HFF-Myc (cell line): ENCODE measurements at regions not wholly inside any gene's neighbourhood (a gene's known extent, or its start where the extent isn't known, plus 50 kb on each side); places are given as distances from the start of the nearest gene placed in this dataset.

Experiments used
- DNase-seq: peaks from one replicate; pipeline ENCODE4 v3.0.0-alpha.2; 2011; ENCODE audit warnings: low read depth; ENCODE audit errors: extremely low read depth
- H3K4me3 ChIP-seq: replicated peaks from 2 replicates; pipeline ENCODE4 v1.5.1; 2011; ENCODE audit warnings: low read depth, mild to moderate bottlenecking, control low read depth, low read length
- CTCF ChIP-seq: IDR thresholded peaks from 2 replicates; pipeline ENCODE4 v1.5.1; 2012; ENCODE audit warnings: mild to moderate bottlenecking, low read depth, low read length, control low read depth; ENCODE audit errors: missing control alignments

DNA sequence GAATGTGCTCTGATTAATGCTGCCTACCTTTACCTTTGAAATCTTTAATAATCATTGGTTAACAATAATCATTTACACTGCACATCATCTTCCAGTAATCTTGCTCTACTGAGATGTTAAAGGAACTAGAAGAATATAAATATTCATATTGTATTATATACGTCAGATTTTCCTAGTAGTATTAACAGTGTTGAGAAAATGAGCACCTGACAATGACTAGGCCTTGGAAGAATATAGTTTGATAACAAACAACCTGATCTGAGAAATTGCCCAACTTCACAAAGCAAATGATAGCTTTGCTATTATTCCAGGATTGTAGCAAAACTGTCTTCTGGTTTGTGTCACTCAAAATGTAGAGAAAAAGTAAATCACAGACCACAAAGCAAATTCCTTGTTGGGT, 467.1 kb downstream of the NOVA1 start:
- TF ChIP-seq CTCF: no peak
- H3K4me3 ChIP-seq: no peak overlapping the region
- no peak for DNase-seq

GRCh38 chr14:26128931-26129671, 468.7 kb downstream of the NOVA1 start:
- no peak overlapping the region for H3K4me3 ChIP-seq
- no peak for TF ChIP-seq CTCF
- DNase-seq: no peak

GRCh38 chr14:26124896-26125438, 472.9 kb downstream of the NOVA1 start:
- DNase-seq: no peak
- H3K4me3 ChIP-seq: no peak overlapping the region
- TF ChIP-seq CTCF: no peak

GRCh38 chr14:26123459-26123858, 474.4 kb downstream of the NOVA1 start:
- TF ChIP-seq CTCF: no peak
- no peak for DNase-seq

DNA sequence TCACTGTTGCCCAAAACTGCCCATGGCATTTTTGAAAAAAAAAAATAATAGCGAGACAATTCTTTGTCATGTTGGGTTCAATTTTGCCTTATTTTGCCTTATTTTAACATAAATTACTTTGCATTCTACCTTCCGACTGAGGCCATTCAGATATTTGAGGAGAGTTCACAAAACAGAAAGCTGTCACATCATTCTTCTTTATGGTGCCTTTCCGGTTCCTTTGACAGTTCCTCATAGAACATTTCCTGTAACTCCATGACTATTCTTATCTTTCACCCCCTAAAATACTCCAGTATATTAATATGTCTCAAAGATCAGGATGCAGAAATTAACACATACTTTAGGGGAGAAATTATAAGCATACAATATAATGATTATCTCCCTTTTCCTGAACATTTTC, 476.7 kb downstream of the NOVA1 start:
- H3K4me3 ChIP-seq: no peak overlapping the region
- TF ChIP-seq CTCF: no peak
- no peak for DNase-seq

More at GRCh38 chr14:26123459-26123858, 474.4 kb downstream of the NOVA1 start:
- H3K4me3 ChIP-seq: no peak overlapping the region

DNA sequence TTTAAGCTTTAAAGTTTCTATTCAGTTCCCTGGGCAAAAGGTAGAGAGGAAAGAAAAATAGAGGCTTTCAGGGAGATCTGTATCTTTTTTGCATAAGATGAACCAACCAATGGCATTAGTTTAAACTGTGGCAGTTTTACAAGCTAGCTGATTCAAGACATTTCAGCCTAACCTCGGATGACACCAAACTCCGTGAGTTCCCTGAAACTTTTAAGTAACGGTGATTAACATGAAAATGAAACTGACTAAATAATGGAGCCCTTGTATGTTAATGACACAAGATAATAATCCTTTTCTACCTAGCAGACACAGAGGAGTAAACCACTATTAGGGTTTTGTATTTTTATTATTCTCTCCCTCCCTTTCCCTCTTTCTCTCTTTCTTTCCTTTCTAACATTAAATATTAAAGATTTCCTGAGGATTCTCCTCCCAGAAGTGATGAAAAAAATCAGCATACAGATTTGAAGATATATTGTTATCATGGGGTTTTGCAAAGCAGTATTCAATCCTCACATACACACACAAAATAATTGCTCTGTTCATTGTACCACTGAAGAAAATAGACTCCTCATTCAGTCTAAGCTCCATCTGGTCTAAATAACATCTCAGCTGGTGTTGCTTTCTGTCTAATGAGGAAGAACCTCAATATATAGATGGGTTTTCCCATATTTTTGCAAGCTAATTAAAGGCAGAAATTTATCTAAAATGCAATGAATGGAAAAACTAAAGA, 483.8 kb downstream of the NOVA1 start:
- no peak for TF ChIP-seq CTCF
- no peak overlapping the region for H3K4me3 ChIP-seq

More for the DNA sequence above, 483.8 kb downstream of the NOVA1 start:
- no peak for DNase-seq
